ENCODE measurements at regions not wholly inside any gene's neighbourhood (a gene's known extent, or its start where the extent isn't known, plus 50 kb on each side); places are given as distances from the start of the nearest gene placed in this dataset.

- Histone ChIP-seq H3K9ac (ENCODE audit: low read length) (no peak overlapping the region), H3K27me3 (replicated peaks in 1 of 4; ENCODE audit: control extremely low read depth in 1 of 4, control insufficient read depth in 3 of 4, insufficient read depth in 4 of 4, low read length in 3 of 4) (no peaks in the 10 kb centered on the region), H3K4me1 (ENCODE audit: control insufficient read depth in 2 of 2, insufficient read depth in 2 of 2, low read length in 2 of 2) (no peaks in the 10 kb centered on the region), H4K20me1 (ENCODE audit: control insufficient read depth, insufficient read depth, low read length, poor library complexity, severe bottlenecking) (no peaks in the 10 kb centered on the region), H3K79me2 (ENCODE audit: control insufficient read depth, insufficient read depth, low read length) (no peaks in the 10 kb centered on the region), H3K36me3 (replicated peaks in 1 of 2; ENCODE audit: control extremely low read depth in 1 of 2, control insufficient read depth in 1 of 2, extremely low read depth in 1 of 2, insufficient read depth in 2 of 2, low read length in 1 of 2) (no peaks in the 10 kb centered on the region), H3K9me3 (ENCODE audit: control extremely low read depth in 1 of 3, control insufficient read depth in 2 of 3, insufficient read depth in 1 of 3, low read length in 2 of 3) (no peaks in the 10 kb centered on the region), H3K27ac (ENCODE audit: low read length in 2 of 2) (no peak overlapping the region), H3K4me2 (replicated peaks; ENCODE audit: low read depth, low read length, poor library complexity, severe bottlenecking) (no peak overlapping the region), H2AFZ (ENCODE audit: insufficient read depth, low read depth, low read length, poor library complexity, severe bottlenecking) (no peak overlapping the region), H3K4me3 (ENCODE audit: control extremely low read depth in 1 of 5, extremely low read depth in 1 of 5, insufficient read depth in 1 of 5, low read depth in 2 of 5, low read length in 4 of 5) (no peak overlapping the region)
- DNase-seq (no peak), ATAC-seq (ENCODE audit: low read depth) (no peak)
- Mint-ChIP-seq H3K4me1 (no peaks in the 10 kb centered on the region), H3K27ac (no peak overlapping the region), H3K4me3 (no peak overlapping the region), H3K9me3 (ENCODE audit: insufficient read depth) (no peaks in the 10 kb centered on the region), H3K27me3 (no peaks in the 10 kb centered on the region)
- no peak for TF ChIP-seq EZH2 (IDR thresholded peaks at IDR 0.05; ENCODE audit: borderline replicate concordance, insufficient read depth, low read depth, low read length, poor library complexity, severe bottlenecking)
- TF ChIP-seq, protein P1, sequence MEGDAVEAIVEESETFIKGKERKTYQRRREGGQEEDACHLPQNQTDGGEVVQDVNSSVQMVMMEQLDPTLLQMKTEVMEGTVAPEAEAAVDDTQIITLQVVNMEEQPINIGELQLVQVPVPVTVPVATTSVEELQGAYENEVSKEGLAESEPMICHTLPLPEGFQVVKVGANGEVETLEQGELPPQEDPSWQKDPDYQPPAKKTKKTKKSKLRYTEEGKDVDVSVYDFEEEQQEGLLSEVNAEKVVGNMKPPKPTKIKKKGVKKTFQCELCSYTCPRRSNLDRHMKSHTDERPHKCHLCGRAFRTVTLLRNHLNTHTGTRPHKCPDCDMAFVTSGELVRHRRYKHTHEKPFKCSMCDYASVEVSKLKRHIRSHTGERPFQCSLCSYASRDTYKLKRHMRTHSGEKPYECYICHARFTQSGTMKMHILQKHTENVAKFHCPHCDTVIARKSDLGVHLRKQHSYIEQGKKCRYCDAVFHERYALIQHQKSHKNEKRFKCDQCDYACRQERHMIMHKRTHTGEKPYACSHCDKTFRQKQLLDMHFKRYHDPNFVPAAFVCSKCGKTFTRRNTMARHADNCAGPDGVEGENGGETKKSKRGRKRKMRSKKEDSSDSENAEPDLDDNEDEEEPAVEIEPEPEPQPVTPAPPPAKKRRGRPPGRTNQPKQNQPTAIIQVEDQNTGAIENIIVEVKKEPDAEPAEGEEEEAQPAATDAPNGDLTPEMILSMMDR (IDR thresholded peaks at IDR 0.05) = no peak
- 87% methylated on average over 6 of the region's 7 CpGs for WGBS (ENCODE audit: insufficient coverage)
- CTCF ChIA-PET = no interaction called here
- POLR2A ChIA-PET = no interaction called here
- intact Hi-C loops (cut with micrococcal nuclease) = no loop called here
Observed at GRCh38 chr5:123778641-123779040, 266.7 kb downstream of the CSNK1G3 start.

GRCh38 chr5:123776761-123777160 lies 264.8 kb downstream of the CSNK1G3 start:
- H2AFZ ChIP-seq (ENCODE audit: insufficient read depth, low read depth, low read length, poor library complexity, severe bottlenecking) = no peak overlapping the region
- Mint-ChIP-seq H3K27me3 (no peaks in the 10 kb centered on the region), H3K9me3 (ENCODE audit: insufficient read depth) (peaks cover 4% of the 10 kb centered on the region), H3K4me1 (no peaks in the 10 kb centered on the region), H3K4me3 (no peak overlapping the region), H3K27ac (no peak overlapping the region)
- CTCF ChIA-PET = no interaction called here
- DNase-seq (no peak), ATAC-seq (ENCODE audit: low read depth) (no peak)
- no peaks in the 10 kb centered on the region for H3K36me3 ChIP-seq (replicated peaks in 1 of 2; ENCODE audit: control extremely low read depth in 1 of 2, control insufficient read depth in 1 of 2, extremely low read depth in 1 of 2, insufficient read depth in 2 of 2, low read length in 1 of 2)
- no peaks in the 10 kb centered on the region for H3K27me3 ChIP-seq (replicated peaks in 1 of 4; ENCODE audit: control extremely low read depth in 1 of 4, control insufficient read depth in 3 of 4, insufficient read depth in 4 of 4, low read length in 3 of 4)
- peaks cover 0 to 8% (median 5%) of the 10 kb centered on the region in 3 donors for H3K9me3 ChIP-seq (ENCODE audit: control extremely low read depth in 1 of 3, control insufficient read depth in 2 of 3, insufficient read depth in 1 of 3, low read length in 2 of 3)
- H3K4me1 ChIP-seq (ENCODE audit: control insufficient read depth in 2 of 2, insufficient read depth in 2 of 2, low read length in 2 of 2) = no peaks in the 10 kb centered on the region
- H3K79me2 ChIP-seq (ENCODE audit: control insufficient read depth, insufficient read depth, low read length) = no peaks in the 10 kb centered on the region
- H3K4me3 ChIP-seq (ENCODE audit: control extremely low read depth in 1 of 5, extremely low read depth in 1 of 5, insufficient read depth in 1 of 5, low read depth in 2 of 5, low read length in 4 of 5) = no peak overlapping the region
- no peaks in the 10 kb centered on the region for H4K20me1 ChIP-seq (ENCODE audit: control insufficient read depth, insufficient read depth, low read length, poor library complexity, severe bottlenecking)
- H3K9ac ChIP-seq (ENCODE audit: low read length) = no peak overlapping the region
- no peak for TF ChIP-seq EZH2 (IDR thresholded peaks at IDR 0.05; ENCODE audit: borderline replicate concordance, insufficient read depth, low read depth, low read length, poor library complexity, severe bottlenecking)
- TF ChIP-seq, protein P1 (IDR thresholded peaks at IDR 0.05) = no peak
- intact Hi-C loops (cut with micrococcal nuclease) = no loop called here
- POLR2A ChIA-PET = no interaction called here
- H3K4me2 ChIP-seq (replicated peaks; ENCODE audit: low read depth, low read length, poor library complexity, severe bottlenecking) = no peak overlapping the region
- no peak overlapping the region for H3K27ac ChIP-seq (ENCODE audit: low read length in 2 of 2)
